IMR-90 (cell line): ENCODE measurements at regions not wholly inside any gene's neighbourhood (a gene's known extent, or its start where the extent isn't known, plus 50 kb on each side); places are given as distances from the start of the nearest gene placed in this dataset.

Source experiments
- ATAC-seq: fragments of 200-7000 bp; cut with Tn5 transposase; 2 replicates; pipeline ENCODE4 v1.9.1; 2020; ENCODE audit warnings: low read depth, mild to moderate bottlenecking, moderate library complexity
- BruUV-seq: library from RNA; stranded (reverse); fragments of 400-500 nt; replicated peaks from 2 replicates; lab custom pipeline; 2021; lab: Mats Ljungman, UMichigan
- CTCF ChIA-PET: fragments of 300-600 bp; formaldehyde crosslinking; extraction: SDS; loops from one replicate; lab custom pipeline; 2021; ENCODE audit warnings: antibody characterized with exemption; lab: Yijun Ruan, JAX
- POLR2A ChIA-PET: fragments of 300-600 bp; sonication (Branson Sonifier 250); formaldehyde crosslinking; loops from one replicate; lab custom pipeline; 2022; ENCODE audit warnings: antibody characterized with exemption; ENCODE audit not compliant: unreplicated experiment; lab: Charles Lee
- DNase-seq: peaks from one replicate; pipeline ENCODE4 v3.0.0; 2013
- H2AFZ ChIP-seq: replicated peaks from 2 replicates; pipeline ENCODE3; 2013; ENCODE audit warnings: low read length, mild to moderate bottlenecking; ENCODE audit not compliant: poor library complexity
- H2AK5ac ChIP-seq: 2 replicates; pipeline ENCODE4 v1.6.1; 2013; ENCODE audit warnings: low read depth, low read length, inconsistent platforms
- H2AK9ac ChIP-seq: replicated peaks from 2 replicates; pipeline ENCODE3; 2013; ENCODE audit warnings: mild to moderate bottlenecking, low read depth, low read length, moderate library complexity; ENCODE audit not compliant: poor library complexity
- H2BK120ac ChIP-seq: 2 replicates; pipeline ENCODE4 v1.6.1; 2013; ENCODE audit warnings: low read depth, low read length, inconsistent platforms
- H2BK15ac ChIP-seq: 3 replicates; pipeline ENCODE4 v1.6.1; 2013; ENCODE audit warnings: low read depth, low read length, inconsistent platforms
- H2BK20ac ChIP-seq: 2 replicates; pipeline ENCODE4 v1.6.1; 2013; ENCODE audit warnings: low read depth, mild to moderate bottlenecking, inconsistent platforms, low read length, moderate library complexity
- H2BK5ac ChIP-seq: 2 replicates; pipeline ENCODE4 v1.6.1; 2013; ENCODE audit warnings: mild to moderate bottlenecking, low read depth, low read length, inconsistent platforms; ENCODE audit not compliant: poor library complexity, severe bottlenecking
- H3K14ac ChIP-seq: replicated peaks from 2 replicates; pipeline ENCODE4 v1.6.1; 2013; ENCODE audit warnings: low read depth, low read length, inconsistent platforms
- H3K18ac ChIP-seq: 2 replicates; pipeline ENCODE4 v1.6.1; 2013; ENCODE audit warnings: low read depth, low read length, control low read depth
- H3K23ac ChIP-seq: 2 replicates; pipeline ENCODE4 v1.6.1; 2013; ENCODE audit warnings: low read depth, low read length, inconsistent platforms
- H3K27ac ChIP-seq: 2 replicates; pipeline ENCODE4 v1.5.1; 2013; ENCODE audit warnings: mild to moderate bottlenecking, control low read depth, low read length; ENCODE audit not compliant: insufficient read depth
- H3K27me3 ChIP-seq: 2 replicates; pipeline ENCODE4 v1.6.1; 2013; ENCODE audit warnings: low read length; ENCODE audit not compliant: control insufficient read depth, insufficient read depth
- H3K36me3 ChIP-seq: 2 replicates; pipeline ENCODE4 v1.6.1; 2013; ENCODE audit warnings: low read length, mixed read lengths; ENCODE audit not compliant: control insufficient read depth, insufficient read depth
- H3K4ac ChIP-seq: 2 replicates; pipeline ENCODE4 v1.6.1; 2013; ENCODE audit warnings: low read depth, low read length, inconsistent platforms
- H3K4me1 ChIP-seq: 2 replicates; pipeline ENCODE4 v1.6.1; 2013; ENCODE audit warnings: low read length, mixed read lengths; ENCODE audit not compliant: control insufficient read depth, insufficient read depth
- H3K4me2 ChIP-seq: 2 replicates; pipeline ENCODE4 v1.6.1; 2013; ENCODE audit warnings: low read depth, mild to moderate bottlenecking, control low read depth, low read length, moderate library complexity
- H3K4me3 ChIP-seq: 2 replicates; pipeline ENCODE4 v1.5.1; 2013; ENCODE audit warnings: low read depth, mild to moderate bottlenecking, control low read depth, low read length, moderate library complexity; ENCODE audit not compliant: insufficient read depth
- H3K56ac ChIP-seq: 2 replicates; pipeline ENCODE4 v1.6.1; 2013; ENCODE audit warnings: low read length, inconsistent platforms; ENCODE audit not compliant: insufficient read depth; ENCODE audit errors: extremely low read depth
- H3K79me1 ChIP-seq, 2 experiments: 2 replicates each; pipeline ENCODE4 v1.6.1; 2013; ENCODE audit warnings: low read length in 2 of 2, inconsistent platforms in 1 of 2, low read depth in 1 of 2
- H3K9ac ChIP-seq: 2 replicates; pipeline ENCODE4 v1.6.1; 2013; ENCODE audit warnings: low read depth, low read length, control low read depth
- H3K9me1 ChIP-seq: 2 replicates; pipeline ENCODE4 v1.6.1; 2013; ENCODE audit warnings: low read length, inconsistent platforms; ENCODE audit not compliant: insufficient read depth
- H3K9me3 ChIP-seq: 2 replicates; pipeline ENCODE4 v1.6.1; 2013; ENCODE audit warnings: low read length; ENCODE audit not compliant: control insufficient read depth, insufficient read depth
- H4K20me1 ChIP-seq: 2 replicates; pipeline ENCODE4 v1.6.1; 2013; ENCODE audit warnings: low read length, inconsistent platforms; ENCODE audit not compliant: insufficient read depth
- H4K5ac ChIP-seq: 2 replicates; pipeline ENCODE4 v1.6.1; 2013; ENCODE audit warnings: mild to moderate bottlenecking, low read depth, low read length, control low read depth
- H4K8ac ChIP-seq, 2 experiments: 2 replicates each; pipeline ENCODE4 v1.6.1; 2013; ENCODE audit warnings: low read depth in 2 of 2, low read length in 2 of 2, control low read depth in 1 of 2, inconsistent platforms in 1 of 2
- H4K91ac ChIP-seq: 2 replicates; pipeline ENCODE4 v1.6.1; 2013; ENCODE audit warnings: low read depth, low read length, inconsistent platforms; ENCODE audit not compliant: insufficient read depth
- CEBPB ChIP-seq: IDR thresholded peaks from 2 replicates; pipeline ENCODE4 v1.6.1; 2012; ENCODE audit warnings: low read depth, low read length, improper control_type of control experiment
- CHD1 ChIP-seq: IDR thresholded peaks from 2 replicates; pipeline ENCODE4 v1.6.1; 2012; ENCODE audit warnings: low read depth, low read length, improper control_type of control experiment
- FOS ChIP-seq: fragments of 150-350 bp; IDR thresholded peaks from 2 replicates; pipeline ENCODE4 v1.6.1; 2016; ENCODE audit warnings: low read depth, low read length
- MAFK ChIP-seq: IDR thresholded peaks from 2 replicates; pipeline ENCODE4 v1.6.1; 2012; ENCODE audit warnings: low read depth, low read length, improper control_type of control experiment
- MAZ ChIP-seq: IDR thresholded peaks from 2 replicates; pipeline ENCODE4 v1.6.1; 2012; ENCODE audit warnings: low read depth, mild to moderate bottlenecking, low read length, improper control_type of control experiment, moderate library complexity, borderline replicate concordance
- MXI1 ChIP-seq: IDR thresholded peaks from 2 replicates; pipeline ENCODE4 v1.6.1; 2012; ENCODE audit warnings: low read depth, mild to moderate bottlenecking, low read length, moderate library complexity, borderline replicate concordance
- NFE2L2 ChIP-seq: fragments of 150-350 bp; IDR thresholded peaks from 2 replicates; pipeline ENCODE4 v1.6.1; 2016; ENCODE audit warnings: low read depth, mild to moderate bottlenecking, low read length
- POLR2A ChIP-seq: IDR thresholded peaks from 2 replicates; pipeline ENCODE4 v1.6.1; 2012; ENCODE audit warnings: mild to moderate bottlenecking, low read depth, low read length
- RAD21 ChIP-seq: IDR thresholded peaks from 2 replicates; pipeline ENCODE4 v1.6.1; 2012; ENCODE audit warnings: low read length, improper control_type of control experiment
- RCOR1 ChIP-seq: IDR thresholded peaks from 2 replicates; pipeline ENCODE4 v1.6.1; 2012; ENCODE audit warnings: mild to moderate bottlenecking, low read length, improper control_type of control experiment; ENCODE audit not compliant: insufficient replicate concordance
- SMC3 ChIP-seq: fragments of 150-350 bp; IDR thresholded peaks from 2 replicates; pipeline ENCODE4 v1.6.1; 2016; ENCODE audit warnings: low read depth, mild to moderate bottlenecking, antibody characterized with exemption, low read length, moderate library complexity
- WGBS, 2 experiments: methylation state at CpG; one replicate each; pipeline versions ENCODE4 v1.1.5 to v1.1.7; 2013; ENCODE audit warnings: missing lambda C conversion rate in 2 of 2; ENCODE audit not compliant: insufficient read length in 1 of 2; ENCODE audit errors: extremely low coverage in 2 of 2; 5-methylcytosine and 5-hydroxymethylcytosine counted together
- dilution Hi-C: fragments of 300-500 bp; cut with HindIII; formaldehyde crosslinking; loops from one replicate; pipeline ENCODE4 v1.14.3; 2018; ENCODE audit warnings: low sequenced_read_pairs; ENCODE audit not compliant: unreplicated experiment
- in situ Hi-C: fragments of 300-500 bp; cut with MboI; formaldehyde crosslinking; loops from 3 replicates; pipeline ENCODE4 v1.14.3; 2019; ENCODE audit warnings: low sequenced_read_pairs, inconsistent platforms, mixed read lengths
- intact Hi-C: fragments of 100-400 bp; cut with micrococcal nuclease; formaldehyde crosslinking; loops from 2 replicates; pipeline ENCODE4 v1.10.0; 2022
- TF ChIP-seq, protein P1 (sequence below): conservative IDR thresholded peaks from 2 replicates; pipeline ENCODE4 v1.5.1; 2012; ENCODE audit warnings: mild to moderate bottlenecking, low read depth, low read length, improper control_type of control experiment
- TF ChIP-seq, protein P2 (sequence below): fragments of 150-350 bp; IDR thresholded peaks from 2 replicates; pipeline ENCODE4 v1.6.1; 2016; ENCODE audit warnings: low read depth, mild to moderate bottlenecking, low read length, moderate library complexity, borderline replicate concordance
- TF ChIP-seq, protein P3 (sequence below): fragments of 150-350 bp; IDR thresholded peaks from 2 replicates; pipeline ENCODE4 v1.6.1; 2017; ENCODE audit warnings: mild to moderate bottlenecking, antibody characterized with exemption, low read length, low read depth

- H2BK20ac ChIP-seq: no peak overlapping the region
- BruUV-seq: no TSS peak
- H3K18ac ChIP-seq: no peak overlapping the region
- dilution Hi-C loops (no loop called here), intact Hi-C loops (no loop called here), in situ Hi-C loops (no loop called here)
- no peaks in the 10 kb centered on the region for H3K4me1 ChIP-seq
- H4K5ac ChIP-seq: no peak overlapping the region
- no peak overlapping the region for H2BK15ac ChIP-seq
- no peaks in the 10 kb centered on the region for H4K20me1 ChIP-seq
- POLR2A ChIA-PET: no interaction called here
- no CpG with 5 or more reads among the region's 7 CpGs for WGBS, 2 experiments
- H3K36me3 ChIP-seq: no peaks in the 10 kb centered on the region
- no peaks in the 10 kb centered on the region for H3K9me3 ChIP-seq
- H4K91ac ChIP-seq: no peak overlapping the region
- H3K4ac ChIP-seq: no peak overlapping the region
- no peak overlapping the region for H2AFZ ChIP-seq
- CTCF ChIA-PET: no interaction called here
- no peak overlapping the region for H3K4me3 ChIP-seq
- no peak overlapping the region for H2AK9ac ChIP-seq
- peak; percentile 51 for DNase-seq
- ATAC-seq: peak; percentile 27; the same call in 1 of the 2 replicates
- TF ChIP-seq CHD1 (no peak), SMC3 (no peak), MAFK (no peak), RCOR1 (no peak), FOS (no peak), POLR2A (no peak), MAZ (no peak), NFE2L2 (no peak), RAD21 (no peak), CEBPB (no peak), MXI1 (no peak)
- TF ChIP-seq, protein P1, sequence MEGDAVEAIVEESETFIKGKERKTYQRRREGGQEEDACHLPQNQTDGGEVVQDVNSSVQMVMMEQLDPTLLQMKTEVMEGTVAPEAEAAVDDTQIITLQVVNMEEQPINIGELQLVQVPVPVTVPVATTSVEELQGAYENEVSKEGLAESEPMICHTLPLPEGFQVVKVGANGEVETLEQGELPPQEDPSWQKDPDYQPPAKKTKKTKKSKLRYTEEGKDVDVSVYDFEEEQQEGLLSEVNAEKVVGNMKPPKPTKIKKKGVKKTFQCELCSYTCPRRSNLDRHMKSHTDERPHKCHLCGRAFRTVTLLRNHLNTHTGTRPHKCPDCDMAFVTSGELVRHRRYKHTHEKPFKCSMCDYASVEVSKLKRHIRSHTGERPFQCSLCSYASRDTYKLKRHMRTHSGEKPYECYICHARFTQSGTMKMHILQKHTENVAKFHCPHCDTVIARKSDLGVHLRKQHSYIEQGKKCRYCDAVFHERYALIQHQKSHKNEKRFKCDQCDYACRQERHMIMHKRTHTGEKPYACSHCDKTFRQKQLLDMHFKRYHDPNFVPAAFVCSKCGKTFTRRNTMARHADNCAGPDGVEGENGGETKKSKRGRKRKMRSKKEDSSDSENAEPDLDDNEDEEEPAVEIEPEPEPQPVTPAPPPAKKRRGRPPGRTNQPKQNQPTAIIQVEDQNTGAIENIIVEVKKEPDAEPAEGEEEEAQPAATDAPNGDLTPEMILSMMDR: no peak
- TF ChIP-seq, protein P2, sequence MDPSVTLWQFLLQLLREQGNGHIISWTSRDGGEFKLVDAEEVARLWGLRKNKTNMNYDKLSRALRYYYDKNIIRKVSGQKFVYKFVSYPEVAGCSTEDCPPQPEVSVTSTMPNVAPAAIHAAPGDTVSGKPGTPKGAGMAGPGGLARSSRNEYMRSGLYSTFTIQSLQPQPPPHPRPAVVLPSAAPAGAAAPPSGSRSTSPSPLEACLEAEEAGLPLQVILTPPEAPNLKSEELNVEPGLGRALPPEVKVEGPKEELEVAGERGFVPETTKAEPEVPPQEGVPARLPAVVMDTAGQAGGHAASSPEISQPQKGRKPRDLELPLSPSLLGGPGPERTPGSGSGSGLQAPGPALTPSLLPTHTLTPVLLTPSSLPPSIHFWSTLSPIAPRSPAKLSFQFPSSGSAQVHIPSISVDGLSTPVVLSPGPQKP: no peak
- TF ChIP-seq, protein P3, sequence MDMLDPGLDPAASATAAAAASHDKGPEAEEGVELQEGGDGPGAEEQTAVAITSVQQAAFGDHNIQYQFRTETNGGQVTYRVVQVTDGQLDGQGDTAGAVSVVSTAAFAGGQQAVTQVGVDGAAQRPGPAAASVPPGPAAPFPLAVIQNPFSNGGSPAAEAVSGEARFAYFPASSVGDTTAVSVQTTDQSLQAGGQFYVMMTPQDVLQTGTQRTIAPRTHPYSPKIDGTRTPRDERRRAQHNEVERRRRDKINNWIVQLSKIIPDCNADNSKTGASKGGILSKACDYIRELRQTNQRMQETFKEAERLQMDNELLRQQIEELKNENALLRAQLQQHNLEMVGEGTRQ: no peak
- no peaks in the 10 kb centered on the region for H3K79me1 ChIP-seq
- no peak overlapping the region for H2AK5ac ChIP-seq
- H3K27ac ChIP-seq: no peak overlapping the region
- H3K27me3 ChIP-seq: peaks cover 1% of the 10 kb centered on the region; the same call in 1 of the 2 replicates
- no peak overlapping the region for H3K9ac ChIP-seq
- H2BK5ac ChIP-seq: no peak overlapping the region
- no peak overlapping the region for H4K8ac ChIP-seq
- H2BK120ac ChIP-seq: no peak overlapping the region
- no peaks in the 10 kb centered on the region; the same call in 1 of the 2 replicates for H3K9me1 ChIP-seq
- no peak overlapping the region for H3K23ac ChIP-seq
- H3K4me2 ChIP-seq: no peak overlapping the region
- no peak overlapping the region for H3K14ac ChIP-seq
- H3K56ac ChIP-seq: no peak overlapping the region
These were observed 189.7 kb upstream of the SLIT2 start for GRCh38 chr4:20062054-20062453.
